HFFc6 (cell line): ENCODE measurements at regions not wholly inside any gene's neighbourhood (a gene's known extent, or its start where the extent isn't known, plus 50 kb on each side); places are given as distances from the start of the nearest gene placed in this dataset.
"Not testable (repeated sequence)": the region's sequence is repeated elsewhere in the genome, so short reads cannot be mapped to it uniquely, and the experiment has no call there.

ENCODE experiments used
- DNase-seq: peaks from one replicate; pipeline ENCODE4 v3.0.0-alpha.2; 2018
- H3K27ac Mint-ChIP-seq: 2 replicates; pipeline ENCODE4 v1.8.0; 2020; ENCODE audit warnings: mild to moderate bottlenecking, mixed read lengths
- H3K27me3 Mint-ChIP-seq: 2 replicates; pipeline ENCODE4 v1.8.0; 2021; ENCODE audit warnings: mild to moderate bottlenecking, moderate library complexity, mixed read lengths; ENCODE audit not compliant: insufficient read depth
- H3K36me3 Mint-ChIP-seq: 2 replicates; pipeline ENCODE4 v1.8.0; 2021; ENCODE audit warnings: low read depth, mixed read lengths
- H3K4me1 Mint-ChIP-seq: 2 replicates; pipeline ENCODE4 v1.8.0; 2020; ENCODE audit warnings: low read depth, mixed read lengths
- H3K4me3 Mint-ChIP-seq: 2 replicates; pipeline ENCODE4 v1.8.0; 2020; ENCODE audit warnings: mild to moderate bottlenecking, moderate library complexity, mixed read lengths
- H3K9me3 Mint-ChIP-seq: 2 replicates; pipeline ENCODE4 v1.8.0; 2020; ENCODE audit warnings: mild to moderate bottlenecking, mixed read lengths
- TF ChIP-seq, protein P1 (sequence below): fragments of 200-600 bp; sonication (generic); IDR thresholded peaks from 2 replicates; pipeline ENCODE4 v1.5.0; 2021; ENCODE audit warnings: antibody characterized with exemption, mild to moderate bottlenecking

DNA sequence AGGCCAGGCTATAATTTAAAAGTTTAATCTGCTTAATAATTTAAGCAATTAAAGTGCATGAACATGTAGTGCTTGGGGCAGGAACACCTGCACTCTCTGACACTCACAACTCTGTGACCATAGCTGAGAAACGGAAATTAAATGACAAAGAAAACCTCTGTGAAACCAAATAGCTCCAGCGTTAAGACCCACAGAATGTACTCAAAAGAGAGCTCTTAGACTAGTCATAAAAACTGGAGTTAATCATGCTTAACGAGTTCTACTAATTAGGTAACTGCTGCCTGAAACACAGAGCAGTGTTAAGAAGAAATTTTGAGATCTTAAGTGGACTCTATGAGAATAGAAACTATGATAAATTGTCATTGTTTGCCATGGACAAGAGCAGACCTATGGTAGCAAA is 174.4 kb upstream of the SPIN4 start:
- H3K27me3 Mint-ChIP-seq: no peaks in the 10 kb centered on the region
- no peaks in the 10 kb centered on the region for H3K4me1 Mint-ChIP-seq
- DNase-seq: no peak
- TF ChIP-seq, protein P1, sequence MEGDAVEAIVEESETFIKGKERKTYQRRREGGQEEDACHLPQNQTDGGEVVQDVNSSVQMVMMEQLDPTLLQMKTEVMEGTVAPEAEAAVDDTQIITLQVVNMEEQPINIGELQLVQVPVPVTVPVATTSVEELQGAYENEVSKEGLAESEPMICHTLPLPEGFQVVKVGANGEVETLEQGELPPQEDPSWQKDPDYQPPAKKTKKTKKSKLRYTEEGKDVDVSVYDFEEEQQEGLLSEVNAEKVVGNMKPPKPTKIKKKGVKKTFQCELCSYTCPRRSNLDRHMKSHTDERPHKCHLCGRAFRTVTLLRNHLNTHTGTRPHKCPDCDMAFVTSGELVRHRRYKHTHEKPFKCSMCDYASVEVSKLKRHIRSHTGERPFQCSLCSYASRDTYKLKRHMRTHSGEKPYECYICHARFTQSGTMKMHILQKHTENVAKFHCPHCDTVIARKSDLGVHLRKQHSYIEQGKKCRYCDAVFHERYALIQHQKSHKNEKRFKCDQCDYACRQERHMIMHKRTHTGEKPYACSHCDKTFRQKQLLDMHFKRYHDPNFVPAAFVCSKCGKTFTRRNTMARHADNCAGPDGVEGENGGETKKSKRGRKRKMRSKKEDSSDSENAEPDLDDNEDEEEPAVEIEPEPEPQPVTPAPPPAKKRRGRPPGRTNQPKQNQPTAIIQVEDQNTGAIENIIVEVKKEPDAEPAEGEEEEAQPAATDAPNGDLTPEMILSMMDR: no peak
- H3K4me3 Mint-ChIP-seq: no peak overlapping the region
- no peaks in the 10 kb centered on the region for H3K36me3 Mint-ChIP-seq
- no peak overlapping the region for H3K27ac Mint-ChIP-seq
- H3K9me3 Mint-ChIP-seq: no peaks in the 10 kb centered on the region

DNA sequence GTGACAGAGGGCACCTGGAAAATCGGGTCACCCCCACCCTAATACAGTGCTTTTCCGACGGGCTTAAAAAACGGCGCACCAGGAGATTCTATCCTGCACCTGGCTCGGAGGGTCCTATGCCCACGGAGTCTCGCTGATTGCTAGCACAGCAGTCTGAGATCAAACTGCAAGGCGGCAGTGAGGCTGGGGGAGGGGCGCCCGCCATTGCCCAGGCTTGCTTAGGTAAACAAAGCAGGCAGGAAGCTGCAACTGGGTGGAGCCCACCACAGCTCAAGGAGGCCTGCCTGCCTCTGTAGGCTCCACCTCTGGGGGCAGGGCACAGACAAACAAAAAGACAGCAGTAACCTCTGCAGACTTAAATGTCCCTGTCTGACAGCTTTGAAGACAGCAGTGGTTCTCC is 168.2 kb upstream of the SPIN4 start:
- H3K27me3 Mint-ChIP-seq, H3K4me3 Mint-ChIP-seq, DNase-seq, H3K9me3 Mint-ChIP-seq, H3K27ac Mint-ChIP-seq, H3K4me1 Mint-ChIP-seq, H3K36me3 Mint-ChIP-seq: not testable (repeated sequence)

DNA sequence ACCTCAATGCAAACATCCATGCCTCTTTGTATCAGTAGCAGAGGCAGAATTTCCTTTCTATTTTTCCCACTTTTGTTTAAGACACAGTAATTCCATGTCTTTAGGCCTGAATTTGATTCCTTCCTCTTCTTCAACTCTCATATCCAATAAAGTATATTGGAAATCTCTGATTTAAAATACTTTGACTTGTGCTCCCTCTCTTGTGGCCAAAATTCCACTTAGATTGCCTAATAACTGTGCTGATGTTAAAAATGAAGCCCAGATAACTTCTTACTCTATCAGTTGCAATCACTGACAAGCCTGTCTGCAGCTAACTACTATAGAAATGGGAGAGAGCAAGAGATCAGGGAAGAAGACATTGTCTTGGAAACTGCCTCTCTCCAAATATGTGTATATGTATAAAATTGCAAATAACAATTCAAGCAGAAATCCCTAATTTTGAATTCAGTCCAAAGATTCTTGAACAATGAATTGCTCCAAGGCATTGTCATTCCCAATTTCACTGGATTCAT is 163.5 kb upstream of the SPIN4 start:
- TF ChIP-seq, protein P1: no peak
- H3K36me3 Mint-ChIP-seq: no peaks in the 10 kb centered on the region

DNA sequence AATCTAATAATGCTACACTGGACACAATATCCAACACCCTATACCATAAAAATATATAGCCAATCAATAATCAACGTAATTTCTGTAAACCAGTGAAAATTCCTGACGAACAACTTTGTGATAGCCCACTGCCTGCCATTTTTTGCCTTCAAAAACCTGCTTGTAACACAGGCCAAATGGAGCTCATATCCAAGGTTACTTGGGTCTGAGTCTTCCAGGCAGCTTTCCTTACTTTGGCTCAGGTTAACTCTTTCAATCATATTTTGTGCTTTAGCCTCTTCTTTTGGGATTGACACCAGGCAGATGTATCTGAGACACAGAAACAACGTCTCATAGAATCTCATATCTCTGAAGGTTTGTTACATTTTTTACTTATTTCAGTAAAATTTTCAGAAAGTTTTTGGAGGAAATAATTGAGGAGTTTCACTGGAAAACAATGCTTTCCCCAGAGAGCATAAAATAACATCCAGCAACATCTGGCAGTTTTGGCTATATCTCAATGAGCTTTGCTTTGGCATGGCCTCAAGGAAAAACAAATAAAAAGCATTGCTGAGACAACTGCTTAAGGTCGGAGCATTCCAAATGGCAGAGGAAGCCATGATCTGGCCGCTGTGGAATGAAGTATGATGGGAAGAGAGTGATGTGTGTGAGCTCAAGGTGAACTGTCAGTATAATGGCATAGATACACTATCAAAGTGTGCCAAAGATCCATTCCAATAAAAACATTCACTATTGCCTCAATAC is 162.9 kb upstream of the SPIN4 start:
- peak overlapping the region; percentile 23 for H3K4me3 Mint-ChIP-seq
- peaks cover 18% of the 10 kb centered on the region for H3K4me1 Mint-ChIP-seq
- H3K27ac Mint-ChIP-seq: peak overlapping the region; percentile 67
- TF ChIP-seq, protein P1: no peak
- H3K36me3 Mint-ChIP-seq: no peaks in the 10 kb centered on the region
- H3K9me3 Mint-ChIP-seq: no peaks in the 10 kb centered on the region
- peak; percentile 52 for DNase-seq
- no peaks in the 10 kb centered on the region for H3K27me3 Mint-ChIP-seq

More for the DNA sequence above, 163.5 kb upstream of the SPIN4 start:
- DNase-seq: no peak
- H3K27me3 Mint-ChIP-seq: no peaks in the 10 kb centered on the region
- H3K27ac Mint-ChIP-seq: peak overlapping the region; percentile 67
- no peaks in the 10 kb centered on the region for H3K9me3 Mint-ChIP-seq
- peaks cover 18% of the 10 kb centered on the region for H3K4me1 Mint-ChIP-seq
- peak overlapping the region; percentile 23; the same call in 1 of the 2 replicates for H3K4me3 Mint-ChIP-seq

DNA sequence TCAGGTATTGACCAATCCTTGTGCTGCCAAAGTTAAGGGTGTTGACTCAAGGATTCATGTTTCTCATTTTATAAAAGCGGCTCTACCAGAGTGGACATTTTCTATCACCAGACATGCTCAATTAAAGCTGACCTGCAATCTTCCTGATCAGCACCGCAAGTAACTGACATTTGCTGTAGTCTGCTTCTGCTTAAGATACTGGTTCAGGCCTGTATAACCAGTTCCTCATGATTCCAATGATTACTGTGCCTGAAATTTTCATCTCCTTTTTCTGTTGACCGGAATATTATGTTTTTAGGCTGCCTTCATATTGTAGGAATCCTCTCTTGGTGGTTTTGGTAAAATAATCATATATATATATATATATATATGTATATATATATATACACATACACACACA is 160.2 kb upstream of the SPIN4 start:
- Mint-ChIP-seq H3K27me3 (no peaks in the 10 kb centered on the region), H3K4me3 (no peak overlapping the region), H3K4me1 (peaks cover 18% of the 10 kb centered on the region), H3K27ac (no peak overlapping the region), H3K36me3 (no peaks in the 10 kb centered on the region), H3K9me3 (no peaks in the 10 kb centered on the region)
- DNase-seq: no peak
- TF ChIP-seq, protein P1: no peak

DNA sequence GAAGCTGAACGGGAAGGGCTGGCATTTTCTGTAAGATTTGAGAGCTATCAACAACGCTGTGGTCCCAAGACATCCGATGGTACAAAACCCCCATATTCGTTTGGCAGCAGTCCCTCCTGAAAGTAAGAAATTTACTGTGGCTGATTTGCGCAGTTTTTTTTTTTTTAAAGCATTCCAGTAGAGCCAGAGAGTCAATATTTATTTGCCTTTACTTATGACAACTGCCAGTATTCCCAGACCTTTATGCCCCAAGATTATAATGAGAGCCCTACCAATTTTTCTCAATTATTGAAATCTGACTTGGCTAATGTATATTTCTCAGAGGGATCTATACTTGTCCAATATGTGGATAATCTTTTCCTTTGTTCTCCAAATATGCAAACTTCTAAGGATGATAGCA is 157.5 kb upstream of the SPIN4 start:
- Mint-ChIP-seq H3K36me3 (no peaks in the 10 kb centered on the region), H3K4me1 (peaks cover 23% of the 10 kb centered on the region), H3K27ac (no peak overlapping the region), H3K9me3 (no peaks in the 10 kb centered on the region), H3K4me3 (no peak overlapping the region), H3K27me3 (no peaks in the 10 kb centered on the region)
- DNase-seq: no peak
- TF ChIP-seq, protein P1: no peak
